Keratinocyte (primary cell): ENCODE measurements at regions not wholly inside any gene's neighbourhood (a gene's known extent, or its start where the extent isn't known, plus 50 kb on each side); places are given as distances from the start of the nearest gene placed in this dataset.

ENCODE experiments used
- DNase-seq: peaks from one replicate; pipeline ENCODE4 v3.0.0-alpha.2; 2011; ENCODE audit warnings: low read depth, missing footprints, low spot score
- FAIRE-seq: peaks from 2 replicates; lab custom pipeline; 2011; peaks lifted over from hg19 to GRCh38; lab: Jason Lieb, UNC
- H2AFZ ChIP-seq: 2 replicates; pipeline ENCODE4 v1.6.0; 2012; ENCODE audit warnings: low read length, control low read depth, inconsistent platforms; ENCODE audit not compliant: control insufficient read depth
- H3K27ac ChIP-seq: 2 replicates; pipeline ENCODE4 v1.5.1; 2011; ENCODE audit warnings: low read length; ENCODE audit not compliant: control insufficient read depth, insufficient read depth
- H3K27me3 ChIP-seq: 3 replicates; pipeline ENCODE4 v1.6.0; 2011; ENCODE audit warnings: low read length; ENCODE audit not compliant: control insufficient read depth, insufficient read depth; ENCODE audit errors: extremely low read depth
- H3K36me3 ChIP-seq, 2 experiments: 2 replicates in 1 of 2; 3 replicates in 1 of 2; pipeline ENCODE4 v1.5.1; 2011; ENCODE audit warnings: low read length in 2 of 2, mild to moderate bottlenecking in 1 of 2; ENCODE audit not compliant: control insufficient read depth in 2 of 2, insufficient read depth in 2 of 2; ENCODE audit errors: extremely low read depth in 1 of 2
- H3K4me1 ChIP-seq: 3 replicates; pipeline ENCODE4 v1.5.1; 2011; ENCODE audit warnings: low read length; ENCODE audit not compliant: control insufficient read depth, insufficient read depth; ENCODE audit errors: extremely low read depth
- H3K4me2 ChIP-seq: 3 replicates; pipeline ENCODE4 v1.6.0; 2011; ENCODE audit warnings: low read depth, low read length; ENCODE audit not compliant: control insufficient read depth, insufficient read depth; ENCODE audit errors: extremely low read depth
- H3K4me3 ChIP-seq, 3 experiments: fragments of 200-600 bp in 1 of 3; sonication (generic) in 1 of 3; 2 replicates in 2 of 3; 3 replicates in 1 of 3; pipeline ENCODE4 v1.5.1; 2011 to 2016; ENCODE audit warnings: low read length in 3 of 3, mild to moderate bottlenecking in 3 of 3, control low read depth in 2 of 3, inconsistent platforms in 1 of 3, low read depth in 1 of 3, mixed read lengths in 1 of 3, mixed run types in 1 of 3, moderate library complexity in 1 of 3; ENCODE audit not compliant: control insufficient read depth in 2 of 3, insufficient read depth in 2 of 3; ENCODE audit errors: extremely low read depth in 1 of 3
- H3K79me2 ChIP-seq: 2 replicates; pipeline ENCODE4 v1.6.0; 2012; ENCODE audit warnings: low read length; ENCODE audit not compliant: control insufficient read depth, insufficient read depth
- H3K9ac ChIP-seq: 3 replicates; pipeline ENCODE4 v1.6.0; 2011; ENCODE audit warnings: low read length; ENCODE audit not compliant: control insufficient read depth, insufficient read depth; ENCODE audit errors: extremely low read depth
- H3K9me1 ChIP-seq: 3 replicates; pipeline ENCODE4 v1.6.0; 2011; ENCODE audit warnings: low read length; ENCODE audit not compliant: control insufficient read depth, insufficient read depth; ENCODE audit errors: extremely low read depth
- H3K9me3 ChIP-seq: 2 replicates; pipeline ENCODE4 v1.5.1; 2012; ENCODE audit warnings: low read depth, low read length; ENCODE audit not compliant: control insufficient read depth
- H4K20me1 ChIP-seq: 3 replicates; pipeline ENCODE4 v1.6.0; 2011; ENCODE audit warnings: low read length; ENCODE audit not compliant: control insufficient read depth, insufficient read depth; ENCODE audit errors: extremely low read depth
- EZH2 ChIP-seq: IDR thresholded peaks from one replicate; pipeline ENCODE4 v1.6.1; 2012; ENCODE audit warnings: inconsistent platforms, mild to moderate bottlenecking, low read length, moderate library complexity
- dilution Hi-C: fragments of 300-500 bp; cut with MboI; formaldehyde crosslinking; loops from one replicate; pipeline ENCODE4 v1.7.0; 2020; ENCODE audit warnings: low sequenced_read_pairs; ENCODE audit not compliant: extremely low pct_ligation_motif_present
- TF ChIP-seq, protein P1 (sequence below), 3 experiments: IDR thresholded peaks in 1 of 3; conservative IDR thresholded peaks in 1 of 3; optimal IDR thresholded peaks in 1 of 3; 2 replicates in 2 of 3; 3 replicates in 1 of 3; pipeline versions ENCODE3 to v1.5.1; 2011; ENCODE audit warnings: low read length in 3 of 3, mild to moderate bottlenecking in 3 of 3, moderate library complexity in 2 of 3, control low read depth in 1 of 3, inconsistent platforms in 1 of 3; ENCODE audit not compliant: insufficient read depth in 2 of 3; ENCODE audit errors: extremely low read depth in 1 of 3

DNA sequence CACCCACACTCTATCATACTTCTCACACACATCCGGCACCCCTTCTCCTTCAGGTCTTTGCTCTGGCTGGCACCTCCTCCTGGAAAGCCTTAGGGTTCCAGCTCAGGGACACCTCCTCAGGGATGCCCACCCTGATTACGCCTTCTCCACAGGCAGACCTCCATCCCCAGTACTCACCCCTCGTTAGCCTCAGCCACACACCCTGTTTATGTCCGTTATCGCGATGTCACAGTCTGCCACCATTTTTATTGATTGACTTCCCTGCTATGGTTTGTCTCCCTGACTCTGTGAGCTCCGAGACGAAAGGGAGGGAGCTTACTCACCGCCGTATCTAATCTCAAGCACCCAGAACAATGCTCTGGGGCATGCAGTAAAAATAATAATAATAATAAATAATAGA lies 191.7 kb upstream of the LHX5 start:
- Histone ChIP-seq H3K27ac (no peak overlapping the region), H3K9me3 (no peaks in the 10 kb centered on the region), H3K4me3 (no peak overlapping the region), H4K20me1 (no peaks in the 10 kb centered on the region), H3K9ac (no peak overlapping the region), H2AFZ (no peak overlapping the region), H3K9me1 (no peaks in the 10 kb centered on the region), H3K4me1 (no peaks in the 10 kb centered on the region), H3K27me3 (no peaks in the 10 kb centered on the region), H3K4me2 (no peak overlapping the region), H3K36me3 (no peaks in the 10 kb centered on the region), H3K79me2 (no peaks in the 10 kb centered on the region)
- FAIRE-seq, result no peak
- DNase-seq, result no peak
- dilution Hi-C loops, result no loop called here
- TF ChIP-seq, protein P1, sequence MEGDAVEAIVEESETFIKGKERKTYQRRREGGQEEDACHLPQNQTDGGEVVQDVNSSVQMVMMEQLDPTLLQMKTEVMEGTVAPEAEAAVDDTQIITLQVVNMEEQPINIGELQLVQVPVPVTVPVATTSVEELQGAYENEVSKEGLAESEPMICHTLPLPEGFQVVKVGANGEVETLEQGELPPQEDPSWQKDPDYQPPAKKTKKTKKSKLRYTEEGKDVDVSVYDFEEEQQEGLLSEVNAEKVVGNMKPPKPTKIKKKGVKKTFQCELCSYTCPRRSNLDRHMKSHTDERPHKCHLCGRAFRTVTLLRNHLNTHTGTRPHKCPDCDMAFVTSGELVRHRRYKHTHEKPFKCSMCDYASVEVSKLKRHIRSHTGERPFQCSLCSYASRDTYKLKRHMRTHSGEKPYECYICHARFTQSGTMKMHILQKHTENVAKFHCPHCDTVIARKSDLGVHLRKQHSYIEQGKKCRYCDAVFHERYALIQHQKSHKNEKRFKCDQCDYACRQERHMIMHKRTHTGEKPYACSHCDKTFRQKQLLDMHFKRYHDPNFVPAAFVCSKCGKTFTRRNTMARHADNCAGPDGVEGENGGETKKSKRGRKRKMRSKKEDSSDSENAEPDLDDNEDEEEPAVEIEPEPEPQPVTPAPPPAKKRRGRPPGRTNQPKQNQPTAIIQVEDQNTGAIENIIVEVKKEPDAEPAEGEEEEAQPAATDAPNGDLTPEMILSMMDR (optimal IDR thresholded peaks at IDR 0.05 in 1 of 3, IDR thresholded peaks at IDR 0.05 in 1 of 3, conservative IDR thresholded peaks at IDR 0.05 in 1 of 3; ENCODE audit: extremely low read depth in 1 of 3, insufficient read depth in 2 of 3, low read length in 3 of 3), result no peak
- TF ChIP-seq EZH2, result no peak

DNA sequence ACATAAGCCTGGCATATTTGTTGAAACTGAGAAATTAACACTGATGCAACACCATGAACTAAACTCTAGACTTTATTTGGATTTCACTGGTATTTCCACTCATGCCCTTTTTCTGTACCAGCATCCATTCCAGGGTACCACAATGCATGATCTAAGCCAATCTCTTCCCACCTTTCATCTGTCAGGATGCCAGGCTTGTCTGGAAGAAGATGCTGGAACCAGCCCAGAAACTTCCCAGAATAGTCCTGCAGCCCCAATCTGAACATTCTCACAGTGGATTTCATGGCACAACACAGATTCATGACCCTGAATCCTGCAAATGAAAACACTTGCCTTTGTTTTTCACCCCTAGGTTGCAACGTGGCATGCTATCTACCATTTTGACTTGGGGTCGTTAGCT lies 189.3 kb upstream of the LHX5 start:
- Histone ChIP-seq H3K9ac (no peak overlapping the region), H3K36me3 (no peaks in the 10 kb centered on the region), H3K4me2 (no peak overlapping the region), H3K9me3 (no peaks in the 10 kb centered on the region), H2AFZ (no peak overlapping the region), H3K27ac (no peak overlapping the region), H4K20me1 (no peaks in the 10 kb centered on the region), H3K4me3 (no peak overlapping the region), H3K9me1 (no peaks in the 10 kb centered on the region), H3K4me1 (no peaks in the 10 kb centered on the region), H3K27me3 (no peaks in the 10 kb centered on the region), H3K79me2 (no peaks in the 10 kb centered on the region)
- dilution Hi-C loops, result no loop called here
- no peak for FAIRE-seq
- no peak for DNase-seq
- no peak for TF ChIP-seq EZH2
- TF ChIP-seq, protein P1 (optimal IDR thresholded peaks at IDR 0.05 in 1 of 3, IDR thresholded peaks at IDR 0.05 in 1 of 3, conservative IDR thresholded peaks at IDR 0.05 in 1 of 3; ENCODE audit: extremely low read depth in 1 of 3, insufficient read depth in 2 of 3, low read length in 3 of 3), result no peak
